Endodermal cell (in vitro differentiated cells): ENCODE measurements at regions not wholly inside any gene's neighbourhood (a gene's known extent, or its start where the extent isn't known, plus 50 kb on each side); places are given as distances from the start of the nearest gene placed in this dataset.

Experiments
- DNase-seq: peaks from one replicate; pipeline ENCODE4 v3.0.0-alpha.2; 2017
- H3K27ac ChIP-seq: 2 replicates; pipeline ENCODE4 v1.5.1; 2013; ENCODE audit warnings: mild to moderate bottlenecking, low read depth, low read length, moderate library complexity
- H3K27me3 ChIP-seq: 2 replicates; pipeline ENCODE4 v1.6.1; 2013; ENCODE audit warnings: mild to moderate bottlenecking, low read length, moderate library complexity; ENCODE audit not compliant: insufficient read depth, control insufficient read depth, poor library complexity, severe bottlenecking
- H3K36me3 ChIP-seq: 2 replicates; pipeline ENCODE4 v1.7.0; 2013; ENCODE audit warnings: mild to moderate bottlenecking, low read length, moderate library complexity; ENCODE audit not compliant: control insufficient read depth, insufficient read depth
- H3K4me1 ChIP-seq: one replicate; pipeline ENCODE4 v1.7.0; 2013; ENCODE audit warnings: low read length; ENCODE audit not compliant: control insufficient read depth, insufficient read depth
- H3K4me3 ChIP-seq: 2 replicates; pipeline ENCODE4 v1.5.1; 2013; ENCODE audit warnings: mild to moderate bottlenecking, low read length, moderate library complexity
- H3K9ac ChIP-seq: 2 replicates; pipeline ENCODE4 v1.6.1; 2013; ENCODE audit warnings: mild to moderate bottlenecking, low read length, moderate library complexity; ENCODE audit not compliant: poor library complexity, severe bottlenecking; ENCODE audit errors: extremely low read depth
- H3K9me3 ChIP-seq: 2 replicates; pipeline ENCODE4 v1.6.1; 2013; ENCODE audit warnings: mild to moderate bottlenecking, low read length, moderate library complexity; ENCODE audit not compliant: control insufficient read depth
- H3K27ac Mint-ChIP-seq: 2 replicates; pipeline ENCODE4 v1.8.0; 2020; ENCODE audit warnings: mixed read lengths
- H3K27me3 Mint-ChIP-seq: 2 replicates; pipeline ENCODE4 v1.8.0; 2021; ENCODE audit warnings: mild to moderate bottlenecking, mixed read lengths; ENCODE audit not compliant: insufficient read depth
- H3K36me3 Mint-ChIP-seq: 2 replicates; pipeline ENCODE4 v1.8.0; 2020; ENCODE audit warnings: low read depth, mixed read lengths
- H3K4me1 Mint-ChIP-seq: 2 replicates; pipeline ENCODE4 v1.8.0; 2020; ENCODE audit warnings: mixed read lengths
- H3K4me3 Mint-ChIP-seq: 2 replicates; pipeline ENCODE4 v1.8.0; 2020; ENCODE audit warnings: mild to moderate bottlenecking, moderate library complexity, mixed read lengths
- H3K9me3 Mint-ChIP-seq: 2 replicates; pipeline ENCODE4 v1.8.0; 2020; ENCODE audit warnings: mild to moderate bottlenecking, mixed read lengths
- WGBS, 2 experiments: methylation state at CpG; one replicate each; pipeline versions ENCODE4 v1.1.5 to v1.1.7; 2013; ENCODE audit warnings: missing lambda C conversion rate in 2 of 2, mixed read lengths in 1 of 2; ENCODE audit not compliant: insufficient coverage in 1 of 2, insufficient read length in 1 of 2; 5-methylcytosine and 5-hydroxymethylcytosine counted together
- TF ChIP-seq, protein P1 (sequence below): fragments of 200-600 bp; sonication (generic); conservative IDR thresholded peaks from 2 replicates; pipeline ENCODE4 v1.5.0; 2021; ENCODE audit warnings: antibody characterized with exemption, mild to moderate bottlenecking

DNA sequence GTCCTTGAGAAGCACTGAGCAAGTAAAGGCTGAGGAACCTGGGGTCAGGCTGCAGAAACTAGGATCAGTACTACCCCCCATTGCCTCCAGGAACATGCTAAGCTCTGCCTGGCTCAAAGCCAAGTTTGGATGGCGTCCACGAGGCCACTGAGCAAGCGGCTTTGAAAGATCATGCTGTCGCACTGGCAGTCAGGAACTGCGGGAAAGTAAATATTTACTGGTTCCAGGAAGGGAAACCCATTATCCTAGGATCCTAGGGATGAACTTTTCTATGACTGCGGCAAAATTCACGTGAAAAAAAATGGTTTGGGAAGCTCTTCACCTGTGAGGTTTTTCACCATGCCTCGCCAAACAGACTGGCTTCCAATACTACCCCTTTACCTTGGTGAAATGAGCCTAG lies 75.3 kb upstream of the PJA2 start:
- Mint-ChIP-seq H3K36me3 (peaks cover 6% of the 10 kb centered on the region), H3K27me3 (no peaks in the 10 kb centered on the region), H3K27ac (no peak overlapping the region), H3K4me3 (no peak overlapping the region), H3K4me1 (peaks cover 24% of the 10 kb centered on the region), H3K9me3 (peaks cover 31% of the 10 kb centered on the region)
- no peaks in the 10 kb centered on the region for H3K4me1 ChIP-seq
- no peaks in the 10 kb centered on the region for H3K27me3 ChIP-seq
- H3K27ac ChIP-seq: no peak overlapping the region
- H3K9ac ChIP-seq: no peak overlapping the region
- TF ChIP-seq, protein P1, sequence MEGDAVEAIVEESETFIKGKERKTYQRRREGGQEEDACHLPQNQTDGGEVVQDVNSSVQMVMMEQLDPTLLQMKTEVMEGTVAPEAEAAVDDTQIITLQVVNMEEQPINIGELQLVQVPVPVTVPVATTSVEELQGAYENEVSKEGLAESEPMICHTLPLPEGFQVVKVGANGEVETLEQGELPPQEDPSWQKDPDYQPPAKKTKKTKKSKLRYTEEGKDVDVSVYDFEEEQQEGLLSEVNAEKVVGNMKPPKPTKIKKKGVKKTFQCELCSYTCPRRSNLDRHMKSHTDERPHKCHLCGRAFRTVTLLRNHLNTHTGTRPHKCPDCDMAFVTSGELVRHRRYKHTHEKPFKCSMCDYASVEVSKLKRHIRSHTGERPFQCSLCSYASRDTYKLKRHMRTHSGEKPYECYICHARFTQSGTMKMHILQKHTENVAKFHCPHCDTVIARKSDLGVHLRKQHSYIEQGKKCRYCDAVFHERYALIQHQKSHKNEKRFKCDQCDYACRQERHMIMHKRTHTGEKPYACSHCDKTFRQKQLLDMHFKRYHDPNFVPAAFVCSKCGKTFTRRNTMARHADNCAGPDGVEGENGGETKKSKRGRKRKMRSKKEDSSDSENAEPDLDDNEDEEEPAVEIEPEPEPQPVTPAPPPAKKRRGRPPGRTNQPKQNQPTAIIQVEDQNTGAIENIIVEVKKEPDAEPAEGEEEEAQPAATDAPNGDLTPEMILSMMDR: no peak
- 84 to 92% methylated on average over 6 to 8 of the region's 8 CpGs for WGBS, 2 experiments
- no peak for DNase-seq
- H3K36me3 ChIP-seq: no peaks in the 10 kb centered on the region
- H3K9me3 ChIP-seq: peaks cover 12% of the 10 kb centered on the region
- no peak overlapping the region for H3K4me3 ChIP-seq

DNA sequence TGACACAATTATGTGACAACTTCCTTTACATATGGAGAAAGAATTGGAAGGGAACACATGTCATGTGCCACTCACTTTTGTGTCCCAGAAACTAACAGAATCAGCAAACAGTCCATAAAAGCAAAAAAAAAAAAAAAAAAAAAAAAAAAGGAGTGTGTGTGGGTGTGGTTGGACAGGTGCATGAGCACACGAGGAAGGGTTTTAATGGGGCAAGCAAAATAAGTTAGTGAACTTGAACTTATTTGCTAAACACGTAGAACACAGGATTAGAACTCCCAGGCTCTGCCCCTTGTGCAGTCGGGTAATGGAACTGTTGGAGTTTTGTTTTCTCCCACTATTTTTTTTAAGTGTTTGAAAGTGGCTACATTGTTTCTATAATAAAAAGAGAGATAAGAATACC lies 74.8 kb upstream of the PJA2 start:
- Histone ChIP-seq H3K4me1 (no peaks in the 10 kb centered on the region), H3K27me3 (no peaks in the 10 kb centered on the region), H3K9ac (no peak overlapping the region), H3K27ac (no peak overlapping the region), H3K36me3 (no peaks in the 10 kb centered on the region), H3K9me3 (peaks cover 12% of the 10 kb centered on the region), H3K4me3 (no peak overlapping the region)
- WGBS, 2 experiments: 98% methylated on average over 3 of the region's 3 CpGs; no CpG with 5 or more reads in 1 of the 2 experiments
- peaks cover 6% of the 10 kb centered on the region for H3K36me3 Mint-ChIP-seq
- TF ChIP-seq, protein P1: no peak
- no peak overlapping the region for H3K27ac Mint-ChIP-seq
- no peaks in the 10 kb centered on the region for H3K27me3 Mint-ChIP-seq
- peaks cover 24% of the 10 kb centered on the region for H3K4me1 Mint-ChIP-seq
- no peak overlapping the region for H3K4me3 Mint-ChIP-seq
- no peak for DNase-seq
- H3K9me3 Mint-ChIP-seq: peaks cover 31% of the 10 kb centered on the region

DNA sequence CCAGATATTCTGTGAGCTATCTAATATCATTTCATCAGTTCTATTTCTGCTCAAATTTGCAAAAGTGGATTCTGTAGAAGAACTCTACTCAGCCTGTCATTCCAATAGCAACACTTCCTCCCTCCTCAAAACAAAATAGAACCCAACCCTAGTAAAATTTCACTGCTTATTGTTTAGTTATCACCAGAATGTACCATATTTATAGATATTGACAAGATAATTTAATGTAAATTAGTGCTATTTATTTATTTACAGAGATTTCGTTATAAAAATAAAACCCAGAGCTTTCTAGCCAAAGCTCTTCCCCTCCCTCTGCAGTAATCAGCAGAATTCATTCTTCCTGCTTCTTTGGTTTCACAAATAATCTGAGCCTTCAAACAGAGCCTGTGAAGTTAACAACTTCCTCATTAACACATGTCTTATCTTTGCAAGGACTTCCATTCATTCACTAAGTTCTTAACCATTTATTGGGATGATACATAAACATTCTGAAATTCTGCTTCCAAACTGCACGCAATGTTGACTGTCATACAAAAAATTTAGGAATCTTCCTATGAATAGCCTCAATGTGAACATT lies 73.7 kb upstream of the PJA2 start:
- Mint-ChIP-seq H3K27ac (no peak overlapping the region), H3K9me3 (peaks cover 29% of the 10 kb centered on the region), H3K27me3 (no peaks in the 10 kb centered on the region), H3K4me1 (peaks cover 24% of the 10 kb centered on the region), H3K36me3 (peaks cover 5% of the 10 kb centered on the region), H3K4me3 (no peak overlapping the region)
- Histone ChIP-seq H3K27ac (no peak overlapping the region), H3K4me1 (no peaks in the 10 kb centered on the region), H3K9me3 (peaks cover 12% of the 10 kb centered on the region), H3K36me3 (no peaks in the 10 kb centered on the region), H3K27me3 (no peaks in the 10 kb centered on the region), H3K4me3 (peak overlapping the region; percentile 38), H3K9ac (no peak overlapping the region)
- TF ChIP-seq, protein P1: no peak
- DNase-seq: no peak
- WGBS, 2 experiments: 84 to 100% methylated on average over 1 to 2 of the region's 2 CpGs
